RWPE2 (cell line): ENCODE measurements at regions not wholly inside any gene's neighbourhood (a gene's known extent, or its start where the extent isn't known, plus 50 kb on each side); places are given as distances from the start of the nearest gene placed in this dataset.

Source experiments
- ATAC-seq: fragments of 200-7000 bp; cut with Tn5 transposase; 3 replicates; pipeline ENCODE4 v1.9.1; 2021; ENCODE audit warnings: low read depth
- DNase-seq: peaks from one replicate; pipeline ENCODE4 v3.0.0-alpha.2; 2020; ENCODE audit warnings: low spot score
- H3K27ac ChIP-seq: fragments of 450-650 bp; 2 replicates; pipeline ENCODE4 v1.5.1; 2017; ENCODE audit warnings: mild to moderate bottlenecking; ENCODE audit not compliant: poor library complexity, severe bottlenecking
- H3K27me3 ChIP-seq: fragments of 250-450 bp; sonication (Bioruptor Pico); 2 replicates; pipeline ENCODE4 v1.5.1; 2021; ENCODE audit warnings: mild to moderate bottlenecking, moderate library complexity; ENCODE audit not compliant: insufficient read depth, poor library complexity, severe bottlenecking
- H3K36me3 ChIP-seq: fragments of 250-450 bp; sonication (Bioruptor Pico); 2 replicates; pipeline ENCODE4 v1.5.1; 2020; ENCODE audit warnings: low read depth, mild to moderate bottlenecking, moderate library complexity
- H3K4me1 ChIP-seq: fragments of 250-450 bp; sonication (Bioruptor Pico); 2 replicates; pipeline ENCODE4 v1.5.1; 2021; ENCODE audit warnings: mild to moderate bottlenecking, moderate library complexity; ENCODE audit not compliant: insufficient read depth, poor library complexity, severe bottlenecking
- H3K4me3 ChIP-seq: fragments of 250-450 bp; sonication (Bioruptor Pico); 2 replicates; pipeline ENCODE4 v1.5.1; 2021; ENCODE audit warnings: mild to moderate bottlenecking, moderate library complexity; ENCODE audit not compliant: severe bottlenecking
- H3K9me3 ChIP-seq: fragments of 250-450 bp; sonication (Bioruptor Pico); 2 replicates; pipeline ENCODE4 v1.5.1; 2021; ENCODE audit warnings: mild to moderate bottlenecking, moderate library complexity; ENCODE audit not compliant: severe bottlenecking
- CTCF ChIP-seq: fragments of 450-650 bp; IDR thresholded peaks from one replicate; pipeline ENCODE4 v1.5.1; 2017; ENCODE audit warnings: mild to moderate bottlenecking, moderate library complexity; ENCODE audit not compliant: poor library complexity, severe bottlenecking

DNA sequence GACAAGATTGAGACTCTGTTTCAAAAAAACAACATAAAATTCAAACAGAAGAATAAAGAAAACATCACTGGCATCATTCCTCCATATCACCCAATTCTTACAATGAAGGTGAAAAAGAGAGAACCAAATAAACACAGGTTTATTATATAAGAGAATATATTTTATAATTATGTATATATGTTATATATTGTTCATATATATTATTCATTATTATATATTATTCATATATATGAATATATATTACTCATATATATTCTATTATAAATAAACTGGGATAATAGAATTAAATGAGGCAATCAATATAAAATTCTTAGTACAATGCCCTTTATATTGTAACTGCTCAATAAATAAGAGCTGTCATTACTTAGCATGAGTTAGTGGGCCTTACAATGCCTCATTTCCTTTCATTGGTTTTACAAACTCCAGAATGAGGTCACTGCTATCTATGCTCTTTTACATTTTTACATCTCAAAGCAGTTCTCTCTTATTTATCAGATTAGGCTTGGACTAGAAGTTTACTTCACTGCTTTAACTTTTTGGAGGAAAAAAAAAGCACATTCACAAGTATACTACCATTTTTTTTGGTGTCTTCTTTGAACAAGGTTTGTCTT lies 135.5 kb upstream of the TTC14 start:
- no peaks in the 10 kb centered on the region for H3K36me3 ChIP-seq
- H3K4me1 ChIP-seq, result peaks cover 11% of the 10 kb centered on the region
- H3K27me3 ChIP-seq, result no peaks in the 10 kb centered on the region
- no peak for TF ChIP-seq CTCF
- no peaks in the 10 kb centered on the region for H3K9me3 ChIP-seq
- no peak overlapping the region for H3K4me3 ChIP-seq
- H3K27ac ChIP-seq, result peak overlapping the region; percentile 58
- DNase-seq, result no peak
- no peak for ATAC-seq

DNA sequence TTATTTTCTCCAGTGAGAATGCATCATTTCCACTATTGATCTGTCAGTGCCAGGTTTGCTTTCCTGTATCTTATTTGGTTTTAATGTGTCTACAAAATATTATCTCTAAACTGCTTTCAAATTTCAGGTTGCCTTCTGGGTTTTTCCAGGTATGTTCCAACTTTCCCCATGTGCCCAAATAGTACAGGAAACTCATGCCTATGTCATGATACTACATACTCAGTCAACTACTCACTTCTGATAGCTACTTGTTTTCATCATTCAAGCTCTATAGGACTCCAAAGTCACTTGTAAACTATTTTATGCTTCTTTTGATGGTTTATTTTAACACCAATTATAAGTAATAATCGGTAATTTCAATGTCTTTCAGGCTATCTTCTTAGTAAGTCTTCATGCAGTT lies 134.8 kb upstream of the TTC14 start:
- DNase-seq, result no peak

DNA sequence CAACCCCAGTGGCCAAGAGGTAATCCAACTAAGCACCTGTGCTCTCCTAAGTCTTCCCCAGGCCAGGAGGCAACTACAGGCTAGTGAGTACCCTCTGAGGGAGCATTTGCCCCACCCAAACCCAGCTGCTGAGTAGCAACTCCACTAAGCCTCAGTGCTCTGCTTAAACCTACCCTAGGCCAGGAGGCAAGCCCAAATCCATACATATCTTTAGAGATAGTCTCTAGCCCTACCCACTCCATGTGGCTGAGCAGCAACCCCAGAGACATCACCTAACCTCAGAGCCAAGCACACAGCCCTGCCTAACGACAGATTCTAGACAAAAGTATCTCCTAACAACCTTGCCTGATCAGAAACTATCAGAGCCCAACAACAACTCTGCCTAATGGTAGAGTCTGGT lies 132.8 kb upstream of the TTC14 start:
- Histone ChIP-seq H3K27me3 (no peaks in the 10 kb centered on the region), H3K9me3 (no peaks in the 10 kb centered on the region), H3K4me3 (no peak overlapping the region), H3K36me3 (no peaks in the 10 kb centered on the region), H3K4me1 (peaks cover 11% of the 10 kb centered on the region), H3K27ac (no peak overlapping the region)
- ATAC-seq (no peak), DNase-seq (no peak)
- no peak for TF ChIP-seq CTCF

More for the DNA sequence above, 134.8 kb upstream of the TTC14 start:
- Histone ChIP-seq H3K36me3 (no peaks in the 10 kb centered on the region), H3K4me3 (no peak overlapping the region), H3K4me1 (peaks cover 11% of the 10 kb centered on the region), H3K9me3 (no peaks in the 10 kb centered on the region), H3K27me3 (no peaks in the 10 kb centered on the region), H3K27ac (peak overlapping the region; percentile 58)
- TF ChIP-seq CTCF, result no peak
- ATAC-seq, result peak; percentile 80

DNA sequence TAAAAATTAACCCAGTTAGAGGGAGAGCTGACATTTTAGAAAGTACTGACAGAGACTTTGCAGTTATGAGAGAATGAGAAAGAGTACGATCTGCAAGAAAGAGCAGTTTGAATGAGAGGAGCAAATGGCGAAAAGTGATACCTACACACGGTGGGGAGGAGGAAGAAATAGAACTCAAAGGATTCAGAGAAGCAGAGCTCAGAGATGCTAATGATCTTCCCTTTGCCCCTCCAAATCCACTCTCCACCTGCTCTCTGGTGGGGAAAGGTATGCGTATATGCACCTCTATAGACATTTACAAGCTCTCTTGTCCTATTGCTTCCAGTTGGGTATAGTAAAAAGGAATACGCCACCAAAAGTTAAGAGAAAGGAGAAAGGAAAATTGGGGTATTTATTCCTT lies 123.3 kb upstream of the TTC14 start:
- ATAC-seq (no peak), DNase-seq (no peak)
- no peaks in the 10 kb centered on the region for H3K9me3 ChIP-seq
- no peaks in the 10 kb centered on the region for H3K36me3 ChIP-seq
- H3K27ac ChIP-seq, result no peak overlapping the region
- H3K27me3 ChIP-seq, result no peaks in the 10 kb centered on the region
- H3K4me3 ChIP-seq, result no peak overlapping the region
- H3K4me1 ChIP-seq, result no peaks in the 10 kb centered on the region
- no peak for TF ChIP-seq CTCF

DNA sequence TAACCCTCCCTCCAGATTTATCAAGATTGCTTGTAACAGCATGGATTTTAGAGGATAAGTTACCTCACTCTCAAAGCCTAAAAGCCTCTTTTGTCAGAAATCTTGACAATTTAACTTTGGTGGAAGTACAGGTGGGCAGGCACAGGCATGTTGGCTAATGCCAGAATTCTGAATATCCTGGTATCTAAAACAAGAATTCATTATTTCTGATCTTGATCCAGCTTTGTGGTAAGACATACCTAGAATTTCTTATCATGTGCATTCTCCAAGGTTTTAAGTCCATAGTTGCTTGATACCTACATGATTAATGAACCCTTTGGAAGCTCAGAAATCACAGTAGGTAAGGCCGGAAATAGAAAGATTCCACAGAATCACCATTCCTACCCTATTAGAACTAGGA lies 109.9 kb upstream of the TTC14 start:
- peak; percentile 66 for ATAC-seq
- no peaks in the 10 kb centered on the region for H3K36me3 ChIP-seq
- H3K9me3 ChIP-seq, result no peaks in the 10 kb centered on the region
- H3K27me3 ChIP-seq, result no peaks in the 10 kb centered on the region
- H3K4me3 ChIP-seq, result peak overlapping the region; percentile 0
- H3K27ac ChIP-seq, result peak overlapping the region; percentile 77
- TF ChIP-seq CTCF, result no peak
- DNase-seq, result no peak
- H3K4me1 ChIP-seq, result peaks cover 11% of the 10 kb centered on the region
